ENCODE measurements at regions not wholly inside any gene's neighbourhood (a gene's known extent, or its start where the extent isn't known, plus 50 kb on each side); places are given as distances from the start of the nearest gene placed in this dataset.
"Not testable (repeated sequence)": the region's sequence is repeated elsewhere in the genome, so short reads cannot be mapped to it uniquely, and the experiment has no call there.

- no peak for DNase-seq
Measured at GRCh38 chr14:28299227-28299626, 467.4 kb upstream of the FOXG1 start.

GRCh38 chr14:28300356-28300755 lies 466.2 kb upstream of the FOXG1 start:
- DNase-seq = no peak

GRCh38 chr14:28301179-28301578 lies 465.4 kb upstream of the FOXG1 start:
- no peak for DNase-seq

- DNase-seq = no peak
Measured at GRCh38 chr14:28303248-28303647, 463.3 kb upstream of the FOXG1 start.

GRCh38 chr14:28305938-28306337 lies 460.6 kb upstream of the FOXG1 start:
- no peak for DNase-seq

GRCh38 chr14:28307506-28307905 lies 459.1 kb upstream of the FOXG1 start:
- DNase-seq = no peak

- DNase-seq = no peak
Measured at GRCh38 chr14:28308734-28309133, 457.9 kb upstream of the FOXG1 start.

GRCh38 chr14:28317890-28318675 lies 448.5 kb upstream of the FOXG1 start:
- DNase-seq = not testable (repeated sequence)

- no peak for DNase-seq
Measured at GRCh38 chr14:28321475-28322244, 444.9 kb upstream of the FOXG1 start.

- DNase-seq = no peak
Measured at GRCh38 chr14:28323366-28323765, 443.2 kb upstream of the FOXG1 start.

GRCh38 chr14:28323951-28324741 lies 442.4 kb upstream of the FOXG1 start:
- DNase-seq = no peak

- no peak for DNase-seq
Measured at GRCh38 chr14:28340816-28341215, 425.8 kb upstream of the FOXG1 start.

GRCh38 chr14:28344381-28344780 lies 422.2 kb upstream of the FOXG1 start:
- DNase-seq = no peak

- DNase-seq = no peak
Measured at GRCh38 chr14:28348797-28349196, 417.8 kb upstream of the FOXG1 start.

- no peak for DNase-seq
Measured at GRCh38 chr14:28356819-28357218, 409.8 kb upstream of the FOXG1 start.

- no peak for DNase-seq
Measured at GRCh38 chr14:28361486-28361885, 405.1 kb upstream of the FOXG1 start.

GRCh38 chr14:28365510-28365909 lies 401.1 kb upstream of the FOXG1 start:
- DNase-seq = no peak

GRCh38 chr14:28373721-28374120 lies 392.9 kb upstream of the FOXG1 start:
- DNase-seq = no peak

- DNase-seq = peak; percentile 1
Measured at GRCh38 chr14:28375295-28375694, 391.3 kb upstream of the FOXG1 start.

GRCh38 chr14:28381656-28382055 lies 384.9 kb upstream of the FOXG1 start:
- no peak for DNase-seq

GRCh38 chr14:28382444-28383190 lies 384.0 kb upstream of the FOXG1 start:
- DNase-seq = no peak

GRCh38 chr14:28398506-28398905 lies 368.1 kb upstream of the FOXG1 start:
- DNase-seq = no peak

GRCh38 chr14:28401705-28402104 lies 364.9 kb upstream of the FOXG1 start:
- not testable (repeated sequence) for DNase-seq
